ENCODE measurements at regions not wholly inside any gene's neighbourhood (a gene's known extent, or its start where the extent isn't known, plus 50 kb on each side); places are given as distances from the start of the nearest gene placed in this dataset.

GRCh38 chr1:60367532-60367931 lies 294.0 kb upstream of the C1orf87 start:
- TF ChIP-seq ZNF140 (tag by site-specific recombination; IDR thresholded peaks at IDR 0.05) (no peak), CTCF (tag by site-specific recombination; IDR thresholded peaks at IDR 0.05) (no peak), HOXD13 (CRISPR knock-in tag; IDR thresholded peaks at IDR 0.05; ENCODE audit: borderline replicate concordance) (no peak)

Measured in HEK293 (cell line).